ENCODE measurements at regions not wholly inside any gene's neighbourhood (a gene's known extent, or its start where the extent isn't known, plus 50 kb on each side); places are given as distances from the start of the nearest gene placed in this dataset.

- DNase-seq: no peak
- H3K27ac ChIP-seq (ENCODE audit: low read depth in 1 of 2, low read length in 2 of 2): no peak overlapping the region
- 81 to 86% methylated on average over 1 of the region's 1 CpG for WGBS, 2 donors
Observed at GRCh38 chr13:68410007-68410406, 1179.9 kb upstream of the PCDH9 start.

DNA sequence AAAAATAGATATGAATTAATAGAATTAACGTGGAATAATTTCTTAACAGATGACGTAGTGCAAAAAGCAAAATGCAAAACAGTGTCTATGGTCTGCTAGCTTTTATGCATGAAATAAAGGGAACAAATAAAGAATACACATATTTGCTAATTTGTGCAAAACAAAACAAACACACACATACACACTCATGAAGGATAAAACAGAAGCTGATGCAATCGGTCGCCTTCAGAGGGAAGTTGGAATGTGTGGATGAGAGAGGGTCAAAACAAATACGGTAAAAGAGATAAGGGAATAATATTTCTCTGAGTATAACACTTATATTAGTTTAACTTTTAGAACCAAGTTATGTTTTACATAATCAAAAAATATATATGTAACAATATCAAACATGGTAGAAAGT is 1160.9 kb upstream of the PCDH9 start:
- intact Hi-C loops (cut with DNase I): no loop called here
- 76 to 80% methylated on average over 5 of the region's 5 CpGs for WGBS, 2 donors
- H3K4me1 ChIP-seq (ENCODE audit: control insufficient read depth in 1 of 2, insufficient read depth in 2 of 2, low read length in 2 of 2): no peaks in the 10 kb centered on the region
- H3K27ac ChIP-seq (ENCODE audit: low read depth in 1 of 2, low read length in 2 of 2): no peak overlapping the region
- no peaks in the 10 kb centered on the region for H3K27me3 ChIP-seq (ENCODE audit: control insufficient read depth in 1 of 2, insufficient read depth in 2 of 2, low read length in 1 of 2)
- ATAC-seq (ENCODE audit: low FRiP score) (no peak), DNase-seq (no peak)
- no peaks in the 10 kb centered on the region for H3K9me3 ChIP-seq (ENCODE audit: control insufficient read depth, low read length)
- H3K36me3 ChIP-seq (ENCODE audit: control insufficient read depth in 1 of 2, insufficient read depth in 2 of 2, low read length in 1 of 2): no peaks in the 10 kb centered on the region
- H3K4me3 ChIP-seq (ENCODE audit: low read length in 2 of 2): no peak overlapping the region

More at GRCh38 chr13:68410007-68410406, 1179.9 kb upstream of the PCDH9 start:
- no peak for ATAC-seq (ENCODE audit: low FRiP score)
- no peaks in the 10 kb centered on the region for H3K9me3 ChIP-seq (ENCODE audit: control insufficient read depth, low read length)
- no peaks in the 10 kb centered on the region for H3K27me3 ChIP-seq (ENCODE audit: control insufficient read depth in 1 of 2, insufficient read depth in 2 of 2, low read length in 1 of 2)
- no peak overlapping the region for H3K4me3 ChIP-seq (ENCODE audit: low read length in 2 of 2)
- intact Hi-C loops (cut with DNase I): no loop called here
- H3K4me1 ChIP-seq (ENCODE audit: control insufficient read depth in 1 of 2, insufficient read depth in 2 of 2, low read length in 2 of 2): no peaks in the 10 kb centered on the region
- H3K36me3 ChIP-seq (ENCODE audit: control insufficient read depth in 1 of 2, insufficient read depth in 2 of 2, low read length in 1 of 2): no peaks in the 10 kb centered on the region

DNA sequence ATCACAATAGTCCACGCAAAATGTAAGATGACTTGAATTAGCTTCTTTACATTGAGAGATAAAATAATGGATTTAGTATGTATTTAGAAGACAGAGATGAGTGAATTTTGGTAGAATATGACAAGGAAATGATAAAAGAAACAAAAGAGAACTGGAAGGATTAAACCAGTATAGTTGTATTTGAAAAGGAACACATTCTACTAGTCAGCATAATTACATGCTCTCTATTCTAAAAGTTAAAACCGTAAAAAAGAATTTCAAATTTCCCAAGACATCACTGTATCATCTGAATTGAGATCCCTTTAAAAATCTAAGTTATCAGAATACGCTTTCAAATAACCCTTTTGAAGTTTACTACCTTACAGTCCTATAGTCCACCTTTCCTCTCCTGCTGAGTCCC is 1156.7 kb upstream of the PCDH9 start:
- ATAC-seq (ENCODE audit: low FRiP score): no peak
- Histone ChIP-seq H3K4me1 (ENCODE audit: control insufficient read depth in 1 of 2, insufficient read depth in 2 of 2, low read length in 2 of 2) (no peaks in the 10 kb centered on the region), H3K36me3 (ENCODE audit: control insufficient read depth in 1 of 2, insufficient read depth in 2 of 2, low read length in 1 of 2) (no peaks in the 10 kb centered on the region), H3K9me3 (ENCODE audit: control insufficient read depth, low read length) (peaks cover 1% of the 10 kb centered on the region), H3K27me3 (ENCODE audit: control insufficient read depth in 1 of 2, insufficient read depth in 2 of 2, low read length in 1 of 2) (no peaks in the 10 kb centered on the region), H3K27ac (ENCODE audit: low read depth in 1 of 2, low read length in 2 of 2) (no peak overlapping the region), H3K4me3 (ENCODE audit: low read length in 2 of 2) (no peak overlapping the region)
- intact Hi-C loops (cut with DNase I): no loop called here
- DNase-seq: no peak
- WGBS, 2 donors: 60 to 84% methylated on average over 3 of the region's 3 CpGs

DNA sequence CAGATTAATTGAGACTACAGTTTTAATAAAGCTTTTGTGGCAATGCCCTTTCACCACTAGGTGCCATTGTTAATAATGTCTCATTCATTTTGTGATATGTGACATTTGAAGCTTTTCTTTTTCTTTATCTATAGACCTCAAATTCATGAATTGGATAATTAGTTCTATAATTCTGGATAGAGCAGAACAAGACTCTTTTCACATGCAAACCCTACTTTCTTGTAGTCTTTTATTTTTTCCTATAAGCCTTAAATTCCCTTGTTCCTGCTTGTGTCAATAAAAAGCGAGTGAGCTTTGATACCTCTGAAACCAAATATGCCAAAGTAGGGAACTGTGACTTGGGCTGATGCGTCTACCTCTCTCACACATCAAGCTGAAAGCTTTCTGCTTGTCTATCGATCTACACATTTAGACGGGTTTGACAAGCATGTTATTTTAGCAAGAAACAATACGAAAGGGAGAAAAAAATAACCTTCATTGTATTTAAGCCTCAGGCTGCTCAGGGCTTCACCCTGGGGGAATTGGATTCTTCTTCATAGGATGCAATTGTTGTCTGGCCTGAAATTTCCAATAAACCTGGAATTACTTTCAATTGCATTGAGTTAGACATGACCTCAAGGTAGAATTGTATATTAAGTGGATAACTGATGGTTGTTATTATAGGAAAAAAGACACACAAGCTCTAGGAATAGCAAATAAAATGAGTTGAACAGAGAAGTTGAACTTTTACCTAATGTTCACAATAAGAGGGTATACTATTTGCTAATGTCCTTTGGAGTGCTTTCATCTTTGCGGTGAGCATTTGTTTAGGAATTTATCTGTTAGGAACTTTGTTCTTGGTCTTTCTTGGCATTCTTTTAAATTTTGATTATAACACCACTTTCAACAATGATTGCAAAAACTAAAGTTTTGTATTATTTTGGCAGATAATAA is 1150.2 kb upstream of the PCDH9 start:
- ATAC-seq (ENCODE audit: low FRiP score) (no peak), DNase-seq (no peak)
- Histone ChIP-seq H3K4me3 (ENCODE audit: low read length in 2 of 2) (no peak overlapping the region), H3K4me1 (ENCODE audit: control insufficient read depth in 1 of 2, insufficient read depth in 2 of 2, low read length in 2 of 2) (no peaks in the 10 kb centered on the region), H3K27ac (ENCODE audit: low read depth in 1 of 2, low read length in 2 of 2) (no peak overlapping the region), H3K27me3 (ENCODE audit: control insufficient read depth in 1 of 2, insufficient read depth in 2 of 2, low read length in 1 of 2) (no peaks in the 10 kb centered on the region), H3K36me3 (ENCODE audit: control insufficient read depth in 1 of 2, insufficient read depth in 2 of 2, low read length in 1 of 2) (no peaks in the 10 kb centered on the region), H3K9me3 (ENCODE audit: control insufficient read depth, low read length) (peaks cover 1% of the 10 kb centered on the region)
- WGBS, 2 donors: 71 to 73% methylated on average over 6 of the region's 6 CpGs
- intact Hi-C loops (cut with DNase I): no loop called here

GRCh38 chr13:68378294-68378693 is 1148.2 kb upstream of the PCDH9 start:
- H3K36me3 ChIP-seq (ENCODE audit: control insufficient read depth in 1 of 2, insufficient read depth in 2 of 2, low read length in 1 of 2): no peaks in the 10 kb centered on the region
- no peaks in the 10 kb centered on the region for H3K4me1 ChIP-seq (ENCODE audit: control insufficient read depth in 1 of 2, insufficient read depth in 2 of 2, low read length in 2 of 2)
- no peak overlapping the region for H3K4me3 ChIP-seq (ENCODE audit: low read length in 2 of 2)
- H3K27ac ChIP-seq (ENCODE audit: low read depth in 1 of 2, low read length in 2 of 2): no peak overlapping the region
- intact Hi-C loops (cut with DNase I): no loop called here
- DNase-seq (no peak), ATAC-seq (ENCODE audit: low FRiP score) (no peak)
- peaks cover 1% of the 10 kb centered on the region for H3K9me3 ChIP-seq (ENCODE audit: control insufficient read depth, low read length)
- WGBS, 2 donors: 84 to 89% methylated on average over 1 of the region's 1 CpG
- H3K27me3 ChIP-seq (ENCODE audit: control insufficient read depth in 1 of 2, insufficient read depth in 2 of 2, low read length in 1 of 2): no peaks in the 10 kb centered on the region

GRCh38 chr13:68375004-68375403 is 1144.9 kb upstream of the PCDH9 start:
- no peak for ATAC-seq (ENCODE audit: low FRiP score)

DNA sequence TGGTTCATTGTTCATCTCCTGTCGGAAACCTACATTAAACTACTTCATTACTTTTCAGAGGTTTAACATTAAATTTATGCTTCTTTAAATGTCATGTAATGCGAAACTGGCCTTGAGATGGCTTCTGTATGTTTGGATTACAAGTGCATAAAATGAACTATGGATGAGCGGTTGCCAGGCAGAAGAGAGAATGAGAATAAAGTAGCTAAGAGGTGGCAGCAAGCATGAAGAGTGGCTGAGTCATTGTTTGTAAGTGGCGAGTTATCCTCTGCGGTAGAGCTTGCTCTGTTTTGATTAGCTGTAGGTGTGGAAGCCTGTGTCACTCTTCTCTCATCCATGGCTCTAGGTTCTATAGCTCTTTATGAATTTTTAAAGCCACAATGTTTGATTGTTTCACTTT is 1139.6 kb upstream of the PCDH9 start:
- Histone ChIP-seq H3K9me3 (ENCODE audit: control insufficient read depth, low read length) (no peaks in the 10 kb centered on the region), H3K27me3 (ENCODE audit: control insufficient read depth in 1 of 2, insufficient read depth in 2 of 2, low read length in 1 of 2) (no peaks in the 10 kb centered on the region), H3K27ac (ENCODE audit: low read depth in 1 of 2, low read length in 2 of 2) (no peak overlapping the region), H3K36me3 (ENCODE audit: control insufficient read depth in 1 of 2, insufficient read depth in 2 of 2, low read length in 1 of 2) (no peaks in the 10 kb centered on the region), H3K4me1 (ENCODE audit: control insufficient read depth in 1 of 2, insufficient read depth in 2 of 2, low read length in 2 of 2) (no peaks in the 10 kb centered on the region), H3K4me3 (ENCODE audit: low read length in 2 of 2) (no peak overlapping the region)
- intact Hi-C loops (cut with DNase I): no loop called here
- 44 to 47% methylated on average over 5 of the region's 5 CpGs for WGBS, 2 donors
- ATAC-seq (ENCODE audit: low FRiP score) (no peak), DNase-seq (no peak)

More at GRCh38 chr13:68375004-68375403, 1144.9 kb upstream of the PCDH9 start:
- H3K9me3 ChIP-seq (ENCODE audit: control insufficient read depth, low read length): no peaks in the 10 kb centered on the region
- H3K27me3 ChIP-seq (ENCODE audit: control insufficient read depth in 1 of 2, insufficient read depth in 2 of 2, low read length in 1 of 2): no peaks in the 10 kb centered on the region
- no peaks in the 10 kb centered on the region for H3K36me3 ChIP-seq (ENCODE audit: control insufficient read depth in 1 of 2, insufficient read depth in 2 of 2, low read length in 1 of 2)
- no peak overlapping the region for H3K4me3 ChIP-seq (ENCODE audit: low read length in 2 of 2)
- intact Hi-C loops (cut with DNase I): no loop called here
- WGBS, 2 donors: 36 to 50% methylated on average over 2 of the region's 2 CpGs
- DNase-seq: no peak
- no peak overlapping the region for H3K27ac ChIP-seq (ENCODE audit: low read depth in 1 of 2, low read length in 2 of 2)
- H3K4me1 ChIP-seq (ENCODE audit: control insufficient read depth in 1 of 2, insufficient read depth in 2 of 2, low read length in 2 of 2): no peaks in the 10 kb centered on the region

GRCh38 chr13:68368922-68369321 is 1138.8 kb upstream of the PCDH9 start:
- 40 to 58% methylated on average over 2 of the region's 2 CpGs for WGBS, 2 donors
- DNase-seq (no peak), ATAC-seq (ENCODE audit: low FRiP score) (no peak)
- Histone ChIP-seq H3K4me1 (ENCODE audit: control insufficient read depth in 1 of 2, insufficient read depth in 2 of 2, low read length in 2 of 2) (no peaks in the 10 kb centered on the region), H3K9me3 (ENCODE audit: control insufficient read depth, low read length) (no peaks in the 10 kb centered on the region), H3K27ac (ENCODE audit: low read depth in 1 of 2, low read length in 2 of 2) (no peak overlapping the region), H3K27me3 (ENCODE audit: control insufficient read depth in 1 of 2, insufficient read depth in 2 of 2, low read length in 1 of 2) (no peaks in the 10 kb centered on the region), H3K36me3 (ENCODE audit: control insufficient read depth in 1 of 2, insufficient read depth in 2 of 2, low read length in 1 of 2) (no peaks in the 10 kb centered on the region), H3K4me3 (ENCODE audit: low read length in 2 of 2) (no peak overlapping the region)
- intact Hi-C loops (cut with DNase I): no loop called here

DNA sequence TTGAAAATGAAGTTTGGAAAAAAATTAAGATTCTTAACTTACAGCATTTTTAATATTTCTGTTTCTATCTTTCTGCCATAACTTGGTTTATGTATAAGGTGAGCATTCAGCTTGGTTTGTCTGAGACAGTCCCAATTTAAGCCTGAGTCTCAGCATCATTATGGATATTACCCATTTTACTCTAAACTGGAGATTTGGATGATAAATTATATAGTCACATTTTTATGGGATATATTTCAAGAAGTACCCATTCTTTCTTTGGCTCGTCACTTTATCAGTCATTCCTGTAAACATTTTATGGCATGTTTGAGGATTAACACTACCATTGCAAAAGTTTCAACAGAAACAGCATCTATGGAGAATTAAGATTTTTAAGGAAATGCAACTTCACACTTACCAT is 1129.0 kb upstream of the PCDH9 start:
- ATAC-seq (ENCODE audit: low FRiP score) (no peak), DNase-seq (no peak)
- no peaks in the 10 kb centered on the region for H3K9me3 ChIP-seq (ENCODE audit: control insufficient read depth, low read length)
- H3K4me3 ChIP-seq (ENCODE audit: low read length in 2 of 2): no peak overlapping the region
- H3K27me3 ChIP-seq (ENCODE audit: control insufficient read depth in 1 of 2, insufficient read depth in 2 of 2, low read length in 1 of 2): no peaks in the 10 kb centered on the region
- no peaks in the 10 kb centered on the region for H3K4me1 ChIP-seq (ENCODE audit: control insufficient read depth in 1 of 2, insufficient read depth in 2 of 2, low read length in 2 of 2)
- no peaks in the 10 kb centered on the region for H3K36me3 ChIP-seq (ENCODE audit: control insufficient read depth in 1 of 2, insufficient read depth in 2 of 2, low read length in 1 of 2)
- 21 to 27% methylated on average over 1 of the region's 1 CpG for WGBS, 2 donors
- no peak overlapping the region for H3K27ac ChIP-seq (ENCODE audit: low read depth in 1 of 2, low read length in 2 of 2)
- intact Hi-C loops (cut with DNase I): no loop called here

All from aorta (tissue), 5 donors.